OCI-M1 (cell line): ENCODE measurements at regions not wholly inside any gene's neighbourhood (a gene's known extent, or its start where the extent isn't known, plus 50 kb on each side); places are given as distances from the start of the nearest gene placed in this dataset.

Experiments
- DNase-seq: peaks from one replicate; lab custom pipeline; 2025; lab: John Stamatoyannopoulos, UW

GRCh38 chr18:45487581-45487980 lies 127.7 kb upstream of the SLC14A2 start:
- DNase-seq = no peak

- no peak for DNase-seq
These were observed 126.6 kb upstream of the SLC14A2 start for GRCh38 chr18:45488645-45489044.

- DNase-seq = no peak
These were observed 121.4 kb upstream of the SLC14A2 start for GRCh38 chr18:45493830-45494229.

- DNase-seq = no peak
These were observed 120.5 kb upstream of the SLC14A2 start for GRCh38 chr18:45494811-45495210.

GRCh38 chr18:45496741-45497140 lies 118.5 kb upstream of the SLC14A2 start:
- DNase-seq = no peak

- no peak for DNase-seq
These were observed 117.5 kb upstream of the SLC14A2 start for GRCh38 chr18:45497595-45498286.

DNA sequence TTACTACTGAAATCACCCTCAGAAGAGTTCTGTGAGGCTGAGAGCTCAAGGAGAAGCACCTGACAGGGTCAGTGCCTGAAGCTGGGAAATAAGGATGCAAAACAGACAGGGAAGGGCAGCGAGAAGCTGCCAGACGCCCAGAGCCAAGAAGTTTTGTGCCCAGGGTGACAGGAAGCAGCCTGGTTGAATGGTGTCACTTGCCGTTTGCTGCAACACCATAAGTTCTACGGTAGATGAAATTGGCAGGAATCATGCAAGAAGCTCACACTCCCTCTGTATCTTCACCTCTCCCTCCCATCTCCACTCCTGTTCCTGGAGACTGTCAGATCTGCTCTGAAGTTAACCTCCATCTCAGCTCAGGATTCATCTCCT lies 117.0 kb upstream of the SLC14A2 start:
- DNase-seq = no peak

- no peak for DNase-seq
These were observed 111.3 kb upstream of the SLC14A2 start for GRCh38 chr18:45503990-45504389.

- no peak for DNase-seq
These were observed 109.6 kb upstream of the SLC14A2 start for GRCh38 chr18:45505497-45506206.

DNA sequence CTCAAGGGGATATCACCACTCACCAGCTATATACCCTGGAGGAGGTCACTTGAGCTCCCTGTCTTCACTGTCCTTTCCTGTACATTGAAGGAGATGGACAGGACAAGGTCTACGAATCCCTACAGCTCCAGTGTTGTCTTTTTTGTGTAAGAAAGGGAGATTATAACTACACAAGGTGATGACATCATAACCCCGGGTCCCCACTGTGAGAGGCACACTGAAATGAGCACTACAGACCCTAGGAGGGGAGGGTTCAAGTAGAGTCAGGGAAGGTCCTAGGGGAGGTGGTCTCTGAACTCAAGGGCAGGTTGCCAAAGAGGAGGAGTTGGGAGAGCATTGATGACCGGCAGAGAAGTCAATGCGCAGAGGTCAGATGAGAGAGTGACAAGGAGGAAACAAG lies 108.3 kb upstream of the SLC14A2 start:
- DNase-seq = no peak

DNA sequence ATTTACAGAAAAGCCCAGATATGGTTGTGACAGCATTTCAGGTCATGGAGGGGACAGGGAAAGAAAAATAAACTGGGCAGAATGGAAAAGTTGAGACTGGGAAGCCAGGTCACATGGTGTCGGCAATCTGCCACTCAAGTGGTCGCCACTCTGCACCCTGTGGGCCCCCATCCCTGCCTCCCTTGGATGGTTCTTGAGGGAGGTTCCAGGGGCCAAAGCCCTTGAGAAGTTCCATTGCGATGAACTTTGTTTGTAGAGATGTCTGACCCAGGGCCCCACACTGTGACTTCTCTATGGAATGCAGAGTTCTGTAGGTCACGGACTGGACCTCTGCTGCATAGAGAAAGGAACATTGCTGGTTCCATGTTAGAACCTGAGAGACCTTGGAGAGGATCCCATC lies 105.7 kb upstream of the SLC14A2 start:
- no peak for DNase-seq

GRCh38 chr18:45510656-45511055 lies 104.6 kb upstream of the SLC14A2 start:
- no peak for DNase-seq

DNA sequence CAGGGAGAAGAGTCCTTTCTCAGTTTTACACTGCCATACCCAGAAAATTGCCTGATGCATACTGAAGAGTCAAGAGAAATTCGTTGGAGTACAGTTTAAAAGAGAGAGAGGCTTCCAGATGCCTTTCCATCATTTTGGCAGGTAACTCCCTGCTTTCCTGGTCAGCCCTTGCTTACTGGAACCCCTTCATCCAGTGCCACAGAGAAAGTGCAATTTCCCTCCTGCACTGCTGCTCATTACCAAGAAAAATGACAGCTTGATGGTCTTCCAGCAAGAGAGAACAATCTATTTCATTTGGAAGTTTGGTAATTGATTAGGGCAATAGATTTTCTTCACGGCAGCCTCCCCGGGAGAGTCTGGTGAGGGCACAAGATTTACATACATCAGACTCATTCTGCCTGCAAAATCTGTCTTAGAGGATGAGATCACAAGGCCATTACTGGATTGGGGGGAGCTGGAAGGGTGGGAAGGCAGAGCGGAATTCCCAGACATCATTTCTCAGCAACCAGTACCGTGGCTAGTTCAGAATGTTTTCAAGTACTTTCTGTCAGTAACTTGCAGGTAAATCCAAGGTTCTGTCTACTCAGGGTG lies 102.8 kb upstream of the SLC14A2 start:
- no peak for DNase-seq

DNA sequence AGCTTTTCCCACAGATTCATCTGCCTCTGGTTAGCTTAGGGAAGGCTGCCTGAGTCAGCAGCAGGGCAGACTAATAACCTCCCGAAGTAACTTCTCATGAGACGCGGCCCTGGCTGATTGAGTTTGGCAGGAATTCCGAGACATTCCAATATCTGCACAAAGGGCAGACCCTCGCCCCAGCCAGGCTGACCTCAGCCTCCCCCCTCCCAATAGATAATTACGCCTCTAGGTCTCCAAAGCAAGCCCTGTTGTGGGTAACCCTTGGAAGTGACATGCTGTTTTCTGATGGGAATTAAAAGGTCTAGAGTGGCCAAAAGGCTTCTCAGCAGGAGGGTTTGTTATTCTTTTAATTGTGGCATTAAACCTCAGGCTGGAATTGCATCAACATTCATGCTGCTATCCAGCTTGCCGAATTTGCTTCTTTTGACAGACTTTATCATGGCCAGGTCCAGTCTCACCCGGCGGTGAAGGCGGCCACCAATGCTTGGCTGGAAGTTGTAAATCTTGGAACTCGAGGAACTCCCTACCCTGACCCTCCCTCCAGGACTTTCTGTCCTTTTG lies 98.0 kb upstream of the SLC14A2 start:
- DNase-seq = no peak

DNA sequence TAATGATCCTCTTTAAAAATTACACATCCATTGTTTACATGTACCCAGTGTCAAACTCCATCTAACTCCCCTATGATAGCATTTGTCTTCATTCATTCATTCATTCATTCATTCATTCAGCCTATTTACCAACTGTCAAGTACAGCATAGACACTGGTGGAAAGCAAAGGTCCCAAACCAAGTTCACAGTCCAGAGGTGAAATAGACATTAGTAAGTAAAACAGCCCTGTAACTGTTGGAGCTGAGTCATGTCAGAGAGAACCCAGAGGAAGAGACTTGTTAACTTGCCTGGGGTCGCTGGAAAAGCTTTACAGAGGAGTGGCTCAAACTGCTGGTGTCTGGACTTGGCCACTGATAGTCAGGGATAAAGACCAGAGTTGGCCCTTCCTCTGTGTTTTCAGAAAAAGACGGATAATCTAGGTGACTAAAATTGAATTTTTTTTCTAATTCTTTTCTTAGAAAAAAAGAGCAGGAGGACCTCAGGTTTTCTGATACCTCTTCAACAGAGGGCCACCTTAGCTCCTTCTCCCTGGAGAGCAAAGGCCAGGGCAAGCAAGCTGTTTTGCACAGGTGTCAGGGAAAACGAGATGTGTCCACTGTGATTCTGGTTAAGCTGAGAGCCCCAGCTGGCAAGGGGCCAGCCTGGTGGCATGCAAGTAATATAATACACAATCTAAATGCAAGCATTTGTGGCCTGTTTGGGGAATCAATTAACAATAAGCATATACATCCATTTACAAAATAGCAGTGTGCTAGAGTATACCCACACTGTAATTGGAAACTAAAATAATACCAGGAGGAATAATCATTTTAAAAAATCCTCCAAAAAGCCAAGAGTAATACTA lies 96.7 kb upstream of the SLC14A2 start:
- no peak for DNase-seq

DNA sequence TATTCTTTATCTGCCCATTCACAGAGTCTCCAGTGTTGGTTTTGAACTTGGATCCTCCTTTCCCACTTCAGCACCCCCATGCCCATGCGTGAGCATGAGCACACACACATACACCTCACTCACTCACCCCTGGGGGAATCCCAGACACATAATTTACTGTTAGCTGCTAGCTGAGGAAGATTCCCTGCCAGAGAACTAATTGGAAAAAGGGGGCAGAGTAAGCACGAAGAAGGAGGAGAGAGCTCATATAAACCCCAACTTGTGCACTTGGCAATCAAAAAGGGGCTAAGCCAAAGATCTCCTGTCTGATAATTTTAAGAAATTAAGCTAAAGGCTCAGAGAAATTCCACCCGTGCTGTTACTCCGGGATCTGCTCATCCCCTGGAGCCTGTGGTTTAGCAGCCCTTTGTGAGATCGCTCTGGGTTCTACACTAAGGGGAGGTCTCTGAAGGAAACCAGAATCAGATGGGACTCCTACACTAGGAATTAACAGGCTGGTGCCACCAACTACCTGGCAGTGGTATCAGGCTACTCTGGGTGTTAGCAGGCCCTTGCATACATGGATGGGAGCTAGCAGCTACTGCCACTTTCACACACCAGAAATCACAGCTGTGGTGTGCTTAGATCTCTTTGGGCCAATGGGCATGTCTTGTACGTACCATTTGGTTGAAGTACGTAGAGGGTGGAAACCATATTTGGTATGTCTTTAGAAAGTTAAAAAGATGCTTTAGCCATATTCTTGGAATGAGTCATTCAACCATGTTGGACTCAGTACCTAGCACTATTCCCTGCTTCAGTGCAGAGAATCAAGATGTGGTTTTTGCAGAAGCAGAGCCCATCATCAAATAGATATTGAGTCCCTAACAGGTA lies 95.6 kb upstream of the SLC14A2 start:
- no peak for DNase-seq

GRCh38 chr18:45521136-45521535 lies 94.1 kb upstream of the SLC14A2 start:
- no peak for DNase-seq

DNA sequence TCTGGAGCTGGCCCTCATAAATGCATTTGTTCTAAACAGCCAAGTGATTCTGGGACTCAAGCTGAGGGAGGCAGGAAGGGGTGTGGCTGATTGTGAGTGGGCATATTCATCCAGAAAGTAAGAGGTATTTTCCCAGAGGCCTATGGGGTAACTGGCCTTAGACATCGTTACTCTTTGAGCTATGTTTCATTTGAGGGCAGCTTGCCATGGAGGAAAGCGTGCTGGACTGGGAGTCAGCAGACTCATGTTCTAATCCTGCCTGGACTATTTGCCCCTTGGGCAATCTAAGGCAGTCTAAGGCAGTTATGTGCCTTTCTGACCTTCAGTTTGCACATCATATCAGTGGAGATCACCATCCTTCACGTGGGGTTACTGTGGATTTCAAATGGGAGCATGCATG lies 93.5 kb upstream of the SLC14A2 start:
- no peak for DNase-seq

- no peak for DNase-seq
These were observed 92.9 kb upstream of the SLC14A2 start for GRCh38 chr18:45522371-45522770.

DNA sequence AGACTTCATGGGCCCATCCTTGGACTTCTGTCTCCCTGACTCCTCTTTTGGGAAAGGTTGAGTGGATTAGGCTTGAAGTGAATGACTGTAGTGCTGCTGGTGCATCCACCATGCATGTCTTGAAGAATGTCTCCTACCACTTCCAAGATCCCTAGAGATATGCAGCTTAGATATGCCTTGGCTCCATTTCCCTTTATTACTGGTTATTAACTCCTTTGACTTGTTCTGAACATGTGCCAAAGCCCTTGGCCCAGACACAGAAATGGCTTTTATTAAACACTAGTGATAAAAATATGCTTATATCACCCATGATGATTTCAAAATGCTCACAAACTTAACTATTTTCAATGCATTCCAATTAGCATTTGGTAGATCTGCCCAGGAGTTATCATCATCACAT lies 90.0 kb upstream of the SLC14A2 start:
- DNase-seq = no peak

- no peak for DNase-seq
These were observed 89.0 kb upstream of the SLC14A2 start for GRCh38 chr18:45526114-45526841.
